ENCODE measurements at regions not wholly inside any gene's neighbourhood (a gene's known extent, or its start where the extent isn't known, plus 50 kb on each side); places are given as distances from the start of the nearest gene placed in this dataset.

DNA sequence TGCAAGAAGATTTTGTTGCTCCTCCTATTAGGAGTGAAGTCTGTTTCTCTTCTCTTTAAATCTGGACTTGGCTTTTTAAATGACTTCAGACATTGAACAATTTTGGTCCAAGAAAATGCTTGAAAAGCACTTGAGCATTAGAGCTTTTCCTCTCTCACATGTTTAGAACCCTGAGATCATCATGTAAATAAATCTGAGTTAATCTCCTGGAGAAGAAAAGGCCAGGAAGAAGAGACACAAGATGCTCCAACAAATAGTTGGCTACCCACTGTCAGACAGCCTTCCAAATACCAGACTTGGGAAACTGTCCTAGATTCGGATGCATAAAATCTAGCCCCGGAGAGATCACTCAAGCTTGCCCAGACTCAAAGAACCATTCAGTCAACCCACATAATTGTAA is 1353.1 kb upstream of the ADGRL4 start:
- intact Hi-C loops (cut with micrococcal nuclease): no loop called here
- ATAC-seq (ENCODE audit: low read depth): no peak
- CTCF ChIA-PET: no interaction called here
- Mint-ChIP-seq H3K36me3 (ENCODE audit: low read depth) (no peaks in the 10 kb centered on the region), H3K4me3 (no peak overlapping the region), H3K4me1 (no peaks in the 10 kb centered on the region), H3K27ac (no peak overlapping the region), H3K9me3 (peaks cover 3% of the 10 kb centered on the region), H3K27me3 (no peaks in the 10 kb centered on the region)
- TF ChIP-seq CTCF (IDR thresholded peaks at IDR 0.05): no peak
- POLR2A ChIA-PET: no interaction called here
- DNase-seq: no peak

GRCh38 chr1:80349218-80349617 is 1342.7 kb upstream of the ADGRL4 start:
- H3K27ac Mint-ChIP-seq: no peak overlapping the region
- no peaks in the 10 kb centered on the region for H3K36me3 Mint-ChIP-seq (ENCODE audit: low read depth)
- ATAC-seq (ENCODE audit: low read depth) (no peak), DNase-seq (no peak)
- CTCF ChIA-PET: no interaction called here
- no peaks in the 10 kb centered on the region for H3K27me3 Mint-ChIP-seq
- no peaks in the 10 kb centered on the region for H3K9me3 Mint-ChIP-seq
- intact Hi-C loops (cut with micrococcal nuclease): no loop called here
- POLR2A ChIA-PET: no interaction called here
- TF ChIP-seq CTCF (IDR thresholded peaks at IDR 0.05): no peak
- H3K4me1 Mint-ChIP-seq: no peaks in the 10 kb centered on the region
- H3K4me3 Mint-ChIP-seq: no peak overlapping the region

DNA sequence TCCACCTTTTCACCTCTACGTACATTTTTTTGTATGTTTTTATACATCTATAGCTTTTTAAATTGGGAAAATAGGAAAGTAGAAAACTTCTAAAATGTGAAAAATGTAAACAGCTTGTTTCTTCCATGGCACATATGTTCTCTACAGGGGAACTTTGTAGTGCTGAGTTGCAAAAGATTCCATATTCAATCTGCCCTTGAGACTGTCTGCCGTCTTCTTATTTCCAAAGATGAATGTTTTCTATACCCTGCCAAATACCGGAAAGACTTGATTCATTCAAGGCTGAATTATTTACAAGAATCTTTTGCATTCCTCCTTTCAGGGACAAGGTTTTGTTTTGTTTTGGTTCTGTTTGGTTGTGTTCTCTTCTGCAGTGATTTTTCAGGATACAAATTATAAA is 1334.5 kb upstream of the ADGRL4 start:
- intact Hi-C loops (cut with micrococcal nuclease): no loop called here
- no peak overlapping the region for H3K4me3 Mint-ChIP-seq
- H3K36me3 Mint-ChIP-seq (ENCODE audit: low read depth): no peaks in the 10 kb centered on the region
- DNase-seq (no peak), ATAC-seq (ENCODE audit: low read depth) (no peak)
- H3K27ac Mint-ChIP-seq: no peak overlapping the region
- peaks cover 11% of the 10 kb centered on the region for H3K9me3 Mint-ChIP-seq
- no peaks in the 10 kb centered on the region for H3K4me1 Mint-ChIP-seq
- no peak for TF ChIP-seq CTCF (IDR thresholded peaks at IDR 0.05)
- no peaks in the 10 kb centered on the region for H3K27me3 Mint-ChIP-seq
- ChIA-PET POLR2A (no interaction called here), CTCF (no interaction called here)

DNA sequence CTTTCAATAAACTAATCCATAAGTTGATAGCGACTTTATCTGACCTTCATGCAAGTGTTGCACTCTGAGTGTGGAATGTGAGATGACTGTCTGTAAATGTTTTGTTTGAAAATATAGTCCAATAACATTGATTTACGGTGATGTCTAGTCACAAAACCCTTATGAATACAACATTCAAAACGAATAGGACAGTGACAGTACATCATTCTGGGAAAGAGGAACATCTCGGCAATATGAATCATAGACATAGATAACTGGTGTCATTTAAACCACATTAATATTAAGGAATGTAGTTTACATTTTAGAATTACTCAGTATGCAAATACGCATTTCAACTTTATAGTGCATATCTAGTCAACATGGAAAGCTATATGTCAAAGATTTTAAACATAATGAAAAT is 1311.6 kb upstream of the ADGRL4 start:
- H3K27me3 Mint-ChIP-seq: no peaks in the 10 kb centered on the region
- no peaks in the 10 kb centered on the region for H3K36me3 Mint-ChIP-seq (ENCODE audit: low read depth)
- CTCF ChIA-PET: no interaction called here
- no peak overlapping the region for H3K27ac Mint-ChIP-seq
- H3K9me3 Mint-ChIP-seq: no peaks in the 10 kb centered on the region
- no peaks in the 10 kb centered on the region for H3K4me1 Mint-ChIP-seq
- no peak overlapping the region for H3K4me3 Mint-ChIP-seq
- ATAC-seq (ENCODE audit: low read depth): no peak
- no peak for TF ChIP-seq CTCF (IDR thresholded peaks at IDR 0.05)
- POLR2A ChIA-PET: no interaction called here
- DNase-seq: no peak
- intact Hi-C loops (cut with micrococcal nuclease): no loop called here

GRCh38 chr1:80310703-80311245 is 1304.2 kb upstream of the ADGRL4 start:
- peaks cover 2% of the 10 kb centered on the region for H3K9me3 Mint-ChIP-seq
- H3K27me3 Mint-ChIP-seq: no peaks in the 10 kb centered on the region
- CTCF ChIA-PET: no interaction called here
- no peak overlapping the region for H3K27ac Mint-ChIP-seq
- DNase-seq (no peak), ATAC-seq (ENCODE audit: low read depth) (no peak)
- no peaks in the 10 kb centered on the region for H3K4me1 Mint-ChIP-seq
- no peaks in the 10 kb centered on the region for H3K36me3 Mint-ChIP-seq (ENCODE audit: low read depth)
- intact Hi-C loops (cut with micrococcal nuclease): no loop called here
- H3K4me3 Mint-ChIP-seq: no peak overlapping the region
- POLR2A ChIA-PET: no interaction called here
- TF ChIP-seq CTCF (IDR thresholded peaks at IDR 0.05): no peak
